HG02870 (cell line): ENCODE measurements at regions not wholly inside any gene's neighbourhood (a gene's known extent, or its start where the extent isn't known, plus 50 kb on each side); places are given as distances from the start of the nearest gene placed in this dataset.
"Not testable (repeated sequence)": the region's sequence is repeated elsewhere in the genome, so short reads cannot be mapped to it uniquely, and the experiment has no call there.

Source experiments
- ATAC-seq: cut with Tn5 transposase; IDR thresholded peaks from one replicate; pipeline ENCODE4 v1.9.1; 2021; ENCODE audit warnings: mild to moderate bottlenecking, moderate library complexity; ENCODE audit not compliant: unreplicated experiment

GRCh38 chr2:183522489-183523266 is 398.4 kb downstream of the NUP35 start:
- ATAC-seq = no peak

DNA sequence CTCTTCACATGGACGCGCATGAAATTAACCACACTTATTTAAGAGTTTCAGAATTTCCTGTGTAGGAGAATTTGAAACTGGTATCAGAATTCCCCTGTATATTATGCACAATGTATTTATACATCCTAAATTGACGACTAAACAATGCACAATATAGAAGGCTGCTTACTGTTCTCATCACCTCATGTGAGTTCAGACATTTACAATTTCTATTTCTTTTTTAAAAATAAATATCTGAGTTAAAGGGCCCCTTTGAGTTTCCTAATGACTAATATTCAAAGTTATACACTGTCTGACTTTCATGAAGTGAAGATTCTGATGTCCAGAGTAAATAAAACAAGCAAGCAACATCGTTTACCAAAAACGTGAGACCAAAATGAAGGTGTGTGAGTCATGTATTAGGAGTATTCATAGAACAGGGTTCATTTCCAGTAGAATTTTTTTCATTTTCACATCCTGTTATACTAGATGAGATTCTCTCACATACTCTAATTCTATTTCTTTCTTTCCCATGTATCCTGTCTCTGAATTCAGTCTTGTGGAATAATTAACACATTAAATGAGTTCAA is 406.2 kb downstream of the NUP35 start:
- peak; percentile 96 for ATAC-seq

GRCh38 chr2:183532514-183532913 is 408.3 kb downstream of the NUP35 start:
- no peak for ATAC-seq

GRCh38 chr2:183533021-183533420 is 408.8 kb downstream of the NUP35 start:
- no peak for ATAC-seq

- no peak for ATAC-seq
Observed at GRCh38 chr2:183536290-183536689, 412.0 kb downstream of the NUP35 start.

GRCh38 chr2:183536714-183537113 is 412.5 kb downstream of the NUP35 start:
- ATAC-seq = no peak

GRCh38 chr2:183541766-183542165 is 417.5 kb downstream of the NUP35 start:
- no peak for ATAC-seq

GRCh38 chr2:183542606-183543005 is 418.4 kb downstream of the NUP35 start:
- ATAC-seq = no peak

GRCh38 chr2:183543222-183543621 is 419.0 kb downstream of the NUP35 start:
- no peak for ATAC-seq

GRCh38 chr2:183543731-183544130 is 419.5 kb downstream of the NUP35 start:
- ATAC-seq = peak; percentile 98

DNA sequence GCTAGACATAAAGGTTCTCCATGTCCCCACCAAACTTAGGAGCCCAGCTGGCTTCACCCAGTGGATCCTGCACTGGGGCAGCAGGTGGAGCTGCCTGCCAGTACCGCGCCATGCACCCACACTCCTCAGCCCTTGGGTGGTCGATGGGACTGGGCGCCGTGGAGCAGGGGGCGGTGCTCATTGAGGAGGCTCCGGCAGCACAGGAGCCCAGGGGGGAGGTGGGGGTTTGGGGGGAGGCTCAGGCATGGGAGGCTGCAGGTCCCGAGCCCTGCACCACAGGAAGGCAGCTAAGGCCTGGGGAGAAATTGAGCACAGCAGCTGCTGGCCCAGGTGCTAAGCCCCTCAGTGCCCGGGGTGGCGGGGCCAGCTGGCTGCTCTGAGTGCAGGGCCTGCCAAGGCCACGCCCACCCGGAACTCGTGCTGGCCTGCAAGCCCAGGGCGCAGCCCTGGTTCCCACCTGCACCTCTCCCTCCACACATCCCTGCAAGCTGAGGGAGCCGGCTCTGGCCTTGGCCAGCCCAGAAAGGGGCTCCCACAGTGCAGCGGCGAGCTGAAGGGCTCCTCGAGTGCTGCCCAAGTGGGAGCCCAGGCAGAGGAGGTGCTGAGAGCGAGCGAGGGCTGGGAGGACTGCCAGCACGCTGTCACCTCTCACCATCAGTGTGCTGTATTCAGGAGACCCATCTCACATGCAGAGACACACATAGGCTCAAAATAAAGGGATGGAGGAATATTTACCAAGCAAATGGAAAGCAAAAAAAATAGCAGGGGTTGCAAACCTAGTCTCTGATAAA is 422.5 kb downstream of the NUP35 start:
- ATAC-seq = not testable (repeated sequence)

DNA sequence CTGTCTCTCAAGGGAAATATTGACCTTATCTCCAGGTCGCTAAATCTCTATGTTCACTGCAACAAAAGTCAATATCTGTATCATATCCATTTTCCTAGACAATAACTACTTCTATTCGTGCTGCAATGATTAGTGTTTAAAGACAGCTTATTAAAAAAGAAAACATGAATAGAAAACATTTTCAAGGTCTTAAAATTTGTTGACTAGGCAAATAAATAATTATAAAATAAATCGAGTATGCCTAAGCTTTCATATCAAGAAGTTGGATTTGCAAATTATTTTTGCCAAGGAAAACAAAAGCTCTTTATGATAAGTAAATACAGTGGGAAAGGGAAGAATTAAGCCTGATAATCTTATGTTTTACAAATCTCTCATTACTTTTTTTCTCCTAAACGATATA is 428.5 kb downstream of the NUP35 start:
- no peak for ATAC-seq

DNA sequence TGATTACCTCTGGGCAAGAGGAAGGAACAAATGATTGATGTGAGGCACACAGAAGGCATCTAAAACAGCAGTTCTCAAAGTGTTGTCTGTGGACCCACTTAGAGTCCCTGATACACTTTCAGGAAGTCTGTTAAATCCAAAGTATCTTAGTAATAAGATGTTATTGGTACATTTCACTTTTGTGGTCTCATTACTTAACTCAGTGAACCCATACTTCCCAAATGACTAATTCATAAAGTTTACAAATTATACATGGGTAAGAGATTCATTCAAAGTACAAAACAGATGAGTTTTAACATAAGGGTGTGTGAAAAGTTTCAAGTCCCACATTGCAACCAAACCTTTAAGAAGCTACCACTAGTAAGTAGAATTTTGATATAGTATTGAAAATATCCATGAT is 440.5 kb downstream of the NUP35 start:
- ATAC-seq = no peak

- ATAC-seq = no peak
Observed at GRCh38 chr2:183575481-183575880, 451.2 kb downstream of the NUP35 start.

DNA sequence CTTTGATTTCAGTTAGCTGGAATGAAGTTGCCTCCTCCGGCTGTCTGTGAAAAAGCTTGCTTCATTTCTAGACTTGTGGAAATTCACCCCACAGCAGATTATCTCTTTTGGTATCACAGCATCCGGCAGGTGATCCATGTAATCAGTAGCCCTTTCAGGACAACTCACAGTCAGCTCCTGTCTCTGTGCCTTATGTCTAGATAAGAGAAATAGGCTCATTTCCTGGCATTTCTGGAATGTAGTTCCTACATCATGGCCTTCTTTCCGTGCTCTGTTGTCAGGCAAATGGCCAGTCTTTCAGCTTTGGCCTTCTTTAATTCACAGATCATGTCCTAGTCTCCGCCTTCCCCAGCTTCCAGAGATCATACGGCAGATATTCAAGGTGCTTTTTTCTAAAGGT is 455.4 kb downstream of the NUP35 start:
- no peak for ATAC-seq

- ATAC-seq = no peak
Observed at GRCh38 chr2:183592271-183592670, 468.0 kb downstream of the NUP35 start.

DNA sequence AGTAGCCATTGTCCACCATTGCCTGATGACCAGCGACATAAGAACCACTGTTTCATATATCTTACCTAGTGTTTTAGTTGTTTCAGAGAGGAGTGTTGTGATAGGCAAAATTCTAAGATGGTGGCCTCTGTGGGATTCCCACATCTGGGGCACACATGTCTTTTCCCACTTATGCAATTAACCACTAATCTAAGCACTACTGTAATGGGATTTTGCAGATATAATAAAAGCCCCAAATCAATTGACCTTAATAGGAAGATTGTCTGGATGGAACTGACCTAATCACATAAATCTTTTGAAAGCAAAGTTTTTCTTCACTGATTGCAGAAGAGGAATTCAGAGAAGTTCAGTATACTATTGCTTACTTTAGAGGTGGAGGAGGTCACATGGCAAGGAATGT is 469.9 kb downstream of the NUP35 start:
- no peak for ATAC-seq

GRCh38 chr2:183597841-183598240 is 473.6 kb downstream of the NUP35 start:
- no peak for ATAC-seq

GRCh38 chr2:183604065-183604464 is 479.8 kb downstream of the NUP35 start:
- no peak for ATAC-seq

DNA sequence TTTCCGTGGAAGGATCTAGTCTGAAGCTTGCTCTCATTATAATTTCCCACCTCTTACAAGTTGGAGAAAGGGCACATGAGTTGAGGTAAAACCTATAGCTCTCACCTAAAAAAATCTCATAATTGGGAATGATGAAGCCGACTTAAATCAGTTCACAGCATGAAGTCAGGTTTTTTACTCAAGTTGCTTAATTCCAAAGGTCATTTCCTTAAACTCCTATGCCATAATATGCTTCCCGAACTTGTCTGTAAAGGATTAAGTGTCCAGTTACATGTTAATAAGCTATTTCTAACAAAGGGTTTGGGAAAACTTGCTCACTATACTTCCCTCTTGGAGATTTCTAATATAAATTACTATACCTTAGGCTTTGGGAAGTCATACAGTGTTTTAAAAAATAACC is 481.2 kb downstream of the NUP35 start:
- no peak for ATAC-seq

- no peak for ATAC-seq
Observed at GRCh38 chr2:183606022-183606717, 481.9 kb downstream of the NUP35 start.
